GM13976 (cell line): ENCODE measurements at regions not wholly inside any gene's neighbourhood (a gene's known extent, or its start where the extent isn't known, plus 50 kb on each side); places are given as distances from the start of the nearest gene placed in this dataset.

Source experiments
- DNase-seq: peaks from one replicate; pipeline ENCODE4 v3.0.0; 2012; ENCODE audit warnings: low spot score
- CTCF ChIP-seq: IDR thresholded peaks from 2 replicates; pipeline ENCODE4 v1.5.1; 2012; ENCODE audit warnings: borderline replicate concordance, mild to moderate bottlenecking; ENCODE audit not compliant: insufficient read depth; ENCODE audit errors: extremely low read depth, missing control alignments, control extremely low read depth
- in situ Hi-C: fragments of 300-500 bp; cut with MboI; formaldehyde crosslinking; loops from one replicate; pipeline ENCODE4 v1.12.0; 2022; ENCODE audit warnings: low sequenced_read_pairs, mixed read lengths, inconsistent platforms; ENCODE audit not compliant: unreplicated experiment

DNA sequence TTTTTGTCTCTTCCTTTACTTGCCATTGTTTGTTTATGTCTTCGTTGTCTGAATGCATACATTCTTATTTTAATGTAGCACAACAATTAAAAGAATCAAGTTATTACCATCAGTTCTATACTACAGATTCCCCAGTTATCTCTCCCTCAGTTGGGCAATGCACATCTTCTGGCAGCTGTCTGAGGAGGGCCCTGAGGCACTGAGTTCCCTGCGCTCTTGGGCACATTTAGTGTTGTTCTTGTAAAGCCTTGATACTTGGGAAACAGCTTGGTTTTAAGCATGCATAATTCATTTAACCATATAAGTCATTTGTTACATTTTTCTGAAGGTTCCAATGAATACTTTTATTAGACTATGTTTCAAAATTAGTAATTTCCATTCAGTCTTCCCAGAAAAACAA, 117.9 kb downstream of the C6orf118 start:
- DNase-seq, result no peak
- in situ Hi-C loops, result no loop called here
- no peak for TF ChIP-seq CTCF

- DNase-seq, result no peak
- no peak for TF ChIP-seq CTCF
- in situ Hi-C loops, result no loop called here
Observed at GRCh38 chr6:165186441-165187205, 122.8 kb downstream of the C6orf118 start.

- in situ Hi-C loops, result no loop called here
- no peak for TF ChIP-seq CTCF
- DNase-seq, result no peak
Observed at GRCh38 chr6:165186041-165186440, 123.4 kb downstream of the C6orf118 start.

- in situ Hi-C loops, result no loop called here
- no peak for DNase-seq
- TF ChIP-seq CTCF, result no peak
Observed at GRCh38 chr6:165184192-165184979, 125.0 kb downstream of the C6orf118 start.

GRCh38 chr6:165183496-165184140, 125.8 kb downstream of the C6orf118 start:
- no peak for DNase-seq

More at GRCh38 chr6:165183496-165184140, 125.8 kb downstream of the C6orf118 start:
- TF ChIP-seq CTCF, result no peak
- in situ Hi-C loops, result no loop called here
